ENCODE measurements at regions not wholly inside any gene's neighbourhood (a gene's known extent, or its start where the extent isn't known, plus 50 kb on each side); places are given as distances from the start of the nearest gene placed in this dataset.

DNA sequence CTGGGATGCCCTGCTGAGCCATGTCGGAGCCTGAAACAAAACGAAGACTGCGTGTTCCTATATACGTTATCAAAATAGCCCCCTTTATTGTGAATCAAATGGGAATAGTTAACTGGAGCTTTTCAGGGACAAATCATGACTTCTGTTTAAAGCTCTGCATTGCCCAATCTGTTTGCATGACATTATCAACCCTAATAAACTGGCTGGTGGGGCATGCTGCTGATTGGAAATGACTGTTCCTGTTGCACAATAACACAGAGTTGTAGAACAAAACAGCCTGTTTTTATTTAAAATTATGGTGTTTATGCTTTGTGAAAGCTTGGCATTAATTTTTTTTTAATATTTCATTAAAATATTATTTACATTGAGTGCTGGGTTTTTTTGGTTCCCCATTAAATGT lies 215.5 kb downstream of the TMEM167A start:
- 91 to 94% methylated on average over 4 of the region's 4 CpGs for WGBS, 2 donors

DNA sequence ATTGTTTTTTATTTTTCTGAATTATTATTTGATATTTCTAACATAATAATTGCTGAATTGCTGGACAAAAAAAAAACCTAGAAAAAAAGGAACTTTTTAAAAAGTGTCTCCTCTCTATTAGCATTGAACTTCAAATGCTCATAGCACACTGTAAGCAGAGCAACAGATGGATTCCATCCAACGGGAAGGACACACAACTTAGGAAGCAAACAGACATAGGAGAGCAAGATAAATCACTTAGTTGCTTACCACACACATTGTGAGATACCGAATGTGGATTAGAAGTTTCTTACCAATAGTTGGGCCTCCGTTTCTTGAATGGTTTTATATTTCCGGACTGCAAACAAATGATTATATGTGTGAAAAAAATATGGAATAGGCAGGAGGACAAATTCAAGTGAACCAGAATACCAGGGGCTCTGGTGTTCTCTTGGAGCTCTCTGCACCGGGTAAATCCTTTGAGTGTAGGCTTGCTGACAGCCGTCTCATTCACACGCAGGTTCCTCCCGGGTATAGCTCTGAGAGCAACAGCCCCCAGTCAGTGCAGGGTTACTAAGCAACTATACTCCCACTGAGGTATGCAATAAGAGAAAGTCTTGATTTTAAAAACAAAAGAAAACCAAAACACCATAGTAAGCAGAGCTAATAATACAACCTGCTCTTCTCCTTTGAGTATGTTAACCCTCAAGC lies 217.6 kb downstream of the TMEM167A start:
- ATAC-seq (ENCODE audit: insufficient read depth, low FRiP score) = no peak
- Histone ChIP-seq H3K36me3 (ENCODE audit: control insufficient read depth in 4 of 4, insufficient read depth in 4 of 4, low read length in 4 of 4) (no peaks in the 10 kb centered on the region), H3K27ac (ENCODE audit: low read depth in 1 of 2, low read length in 1 of 2) (no peak overlapping the region), H3K9me3 (ENCODE audit: control insufficient read depth in 4 of 4, insufficient read depth in 3 of 4, low read length in 3 of 4) (no peaks in the 10 kb centered on the region), H3K27me3 (ENCODE audit: control insufficient read depth in 3 of 3, insufficient read depth in 3 of 3, low read length in 2 of 3) (no peaks in the 10 kb centered on the region), H3K9ac (ENCODE audit: insufficient read depth in 1 of 2, low read length in 2 of 2) (peak overlapping the region in 1 of 2 donors; percentile 44), H3K4me1 (ENCODE audit: control insufficient read depth in 5 of 5, insufficient read depth in 5 of 5, low read length in 5 of 5) (peaks cover 0 to 91% (median 30%) of the 10 kb centered on the region in 5 donors), H3K4me3 (no peak overlapping the region)
- WGBS, 2 donors = 53 to 66% methylated on average over 8 of the region's 8 CpGs
- no peak for TF ChIP-seq CTCF (IDR thresholded peaks at IDR 0.05; ENCODE audit: control extremely low read depth, extremely low read depth)
- peak; percentile 43 to 92 (median 86) for DNase-seq

More for the DNA sequence above, 215.5 kb downstream of the TMEM167A start:
- DNase-seq (peak; percentile 54 to 91 (median 89)), ATAC-seq (ENCODE audit: insufficient read depth, low FRiP score) (no peak)
- Histone ChIP-seq H3K36me3 (ENCODE audit: control insufficient read depth in 4 of 4, insufficient read depth in 4 of 4, low read length in 4 of 4) (no peaks in the 10 kb centered on the region), H3K9ac (ENCODE audit: insufficient read depth in 1 of 2, low read length in 2 of 2) (no peak overlapping the region), H3K27ac (ENCODE audit: low read depth in 1 of 2, low read length in 1 of 2) (no peak overlapping the region), H3K4me1 (ENCODE audit: control insufficient read depth in 5 of 5, insufficient read depth in 5 of 5, low read length in 5 of 5) (peaks cover 0 to 71% (median 28%) of the 10 kb centered on the region in 5 donors), H3K27me3 (ENCODE audit: control insufficient read depth in 3 of 3, insufficient read depth in 3 of 3, low read length in 2 of 3) (no peaks in the 10 kb centered on the region), H3K4me3 (no peak overlapping the region), H3K9me3 (ENCODE audit: control insufficient read depth in 4 of 4, insufficient read depth in 3 of 4, low read length in 3 of 4) (no peaks in the 10 kb centered on the region)
- TF ChIP-seq CTCF (IDR thresholded peaks at IDR 0.05; ENCODE audit: control extremely low read depth, extremely low read depth) = no peak

DNA sequence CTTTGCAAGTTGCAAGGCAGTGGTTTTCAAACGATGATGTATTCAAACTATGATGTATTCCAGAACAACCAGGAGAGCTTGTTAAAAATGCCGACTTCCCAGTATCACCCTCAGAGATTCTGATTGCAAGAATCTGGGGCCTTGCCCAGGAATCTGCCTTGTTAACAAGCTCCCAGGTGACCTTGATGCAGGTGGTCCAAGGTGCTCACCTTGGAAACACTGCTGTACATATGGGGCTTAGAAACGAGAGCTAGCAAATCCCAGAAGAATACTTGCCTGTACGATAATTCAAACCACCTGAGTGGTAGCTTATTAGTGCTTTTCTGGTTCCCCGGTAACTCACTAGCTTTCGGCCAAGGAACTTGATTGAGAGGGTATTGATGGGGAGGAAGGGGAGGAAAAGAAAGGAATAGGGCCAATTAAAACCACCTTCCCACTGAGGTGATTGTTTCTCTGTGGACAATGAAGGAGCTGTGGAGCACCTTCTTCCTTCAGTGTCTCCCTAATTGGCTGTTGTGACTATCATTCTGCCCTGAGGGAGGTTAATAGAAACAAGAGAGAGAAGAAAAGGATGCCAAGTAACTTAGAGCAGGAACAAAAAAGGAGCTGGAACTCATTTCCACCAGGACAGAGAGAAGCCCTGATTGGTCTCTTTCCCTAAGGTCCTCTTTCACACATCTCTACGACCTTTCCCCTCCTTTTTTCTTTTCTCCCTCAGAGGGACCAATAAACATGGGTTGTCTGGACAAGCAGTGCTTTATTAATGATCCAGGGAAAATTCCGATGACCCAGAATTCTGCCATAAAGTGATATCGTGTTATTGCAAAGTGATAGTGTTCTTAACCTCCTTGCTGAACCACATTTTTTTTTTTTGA lies 218.8 kb downstream of the TMEM167A start:
- peak in 1 of 3 donors; percentile 37 for DNase-seq
- ATAC-seq (ENCODE audit: insufficient read depth, low FRiP score) = no peak
- Histone ChIP-seq H3K4me1 (ENCODE audit: control insufficient read depth in 5 of 5, insufficient read depth in 5 of 5, low read length in 5 of 5) (peaks cover 0 to 88% (median 34%) of the 10 kb centered on the region in 5 donors), H3K4me3 (no peak overlapping the region), H3K27me3 (ENCODE audit: control insufficient read depth in 3 of 3, insufficient read depth in 3 of 3, low read length in 2 of 3) (no peaks in the 10 kb centered on the region), H3K9ac (ENCODE audit: insufficient read depth in 1 of 2, low read length in 2 of 2) (no peak overlapping the region), H3K36me3 (ENCODE audit: control insufficient read depth in 4 of 4, insufficient read depth in 4 of 4, low read length in 4 of 4) (no peaks in the 10 kb centered on the region), H3K27ac (ENCODE audit: low read depth in 1 of 2, low read length in 1 of 2) (no peak overlapping the region), H3K9me3 (ENCODE audit: control insufficient read depth in 4 of 4, insufficient read depth in 3 of 4, low read length in 3 of 4) (no peaks in the 10 kb centered on the region)
- TF ChIP-seq CTCF (IDR thresholded peaks at IDR 0.05; ENCODE audit: control extremely low read depth, extremely low read depth) = no peak
- 77 to 87% methylated on average over 9 of the region's 9 CpGs for WGBS, 2 donors
